Suprapubic skin (tissue), 4 donors: ENCODE measurements at regions not wholly inside any gene's neighbourhood (a gene's known extent, or its start where the extent isn't known, plus 50 kb on each side); places are given as distances from the start of the nearest gene placed in this dataset.

Experiments
- DNase-seq, 2 donors: peaks; one replicate each; pipeline ENCODE4 v3.0.0-alpha.2; 2019; ENCODE audit warnings: low spot score in 2 of 2
- H3K27ac ChIP-seq: fragments of 200-600 bp; sonication (generic); one replicate; pipeline ENCODE4 v1.5.1; 2019
- H3K27me3 ChIP-seq: fragments of 200-600 bp; sonication (generic); one replicate; pipeline ENCODE4 v1.5.1; 2019
- H3K36me3 ChIP-seq: fragments of 200-600 bp; sonication (generic); one replicate; pipeline ENCODE4 v1.5.1; 2019
- H3K4me1 ChIP-seq: fragments of 200-600 bp; sonication (generic); one replicate; pipeline ENCODE4 v1.5.1; 2019
- H3K4me3 ChIP-seq: fragments of 200-600 bp; sonication (generic); one replicate; pipeline ENCODE4 v1.5.1; 2019; ENCODE audit warnings: mild to moderate bottlenecking
- H3K9me3 ChIP-seq: fragments of 200-600 bp; sonication (generic); one replicate; pipeline ENCODE4 v1.5.1; 2019
- CTCF ChIP-seq, 2 donors: fragments of 200-600 bp in 1 of 2; fragments of 450-650 bp in 1 of 2; sonication (generic) in 1 of 2; IDR thresholded peaks; one replicate each; pipeline ENCODE4 v1.5.1; 2016 to 2019; ENCODE audit warnings: antibody characterized with exemption in 2 of 2, mild to moderate bottlenecking in 1 of 2, moderate library complexity in 1 of 2
- EP300 ChIP-seq: sonication (generic); formaldehyde crosslinking; IDR thresholded peaks from one replicate; pipeline ENCODE4 v1.6.1; 2017; ENCODE audit warnings: antibody characterized with exemption
- POLR2A ChIP-seq, 2 donors: fragments of 450-650 bp; IDR thresholded peaks; one replicate each; pipeline ENCODE4 v1.6.1; 2017; ENCODE audit warnings: antibody characterized with exemption in 2 of 2, mild to moderate bottlenecking in 2 of 2, moderate library complexity in 2 of 2
- POLR2AphosphoS5 ChIP-seq, 3 donors: sonication (generic); formaldehyde crosslinking; IDR thresholded peaks; one replicate each; pipeline ENCODE4 v1.6.1; 2017; ENCODE audit warnings: antibody characterized with exemption in 3 of 3
- WGBS: methylation state at CpG from one replicate; pipeline ENCODE4 v1.1.5; 2018; 5-methylcytosine and 5-hydroxymethylcytosine counted together

- 36% methylated on average over 16 of the region's 17 CpGs for WGBS
- H3K9me3 ChIP-seq, result no peaks in the 10 kb centered on the region
- no peaks in the 10 kb centered on the region for H3K36me3 ChIP-seq
- peaks cover 39% of the 10 kb centered on the region for H3K27me3 ChIP-seq
- TF ChIP-seq CTCF (IDR thresholded peaks at IDR 0.05) (peak; percentile 40 to 86), POLR2A (IDR thresholded peaks at IDR 0.05) (no peak), EP300 (no peak)
- no peaks in the 10 kb centered on the region for H3K4me1 ChIP-seq
- no peak for DNase-seq
- no peak overlapping the region for H3K27ac ChIP-seq
- no peak overlapping the region for H3K4me3 ChIP-seq
Observed at GRCh38 chr6:30411515-30412207, 66.7 kb downstream of the RPP21 start.

GRCh38 chr6:30418448-30418847 lies 70.9 kb upstream of the HLA-E start:
- no peak overlapping the region for H3K27ac ChIP-seq
- no peaks in the 10 kb centered on the region for H3K4me1 ChIP-seq
- H3K4me3 ChIP-seq, result no peak overlapping the region
- 79% methylated on average over 13 of the region's 13 CpGs for WGBS
- TF ChIP-seq EP300 (no peak), POLR2A (IDR thresholded peaks at IDR 0.05) (no peak), POLR2AphosphoS5 (IDR thresholded peaks at IDR 0.05) (no peak), CTCF (IDR thresholded peaks at IDR 0.05) (no peak)
- peaks cover 42% of the 10 kb centered on the region for H3K27me3 ChIP-seq
- peak in 1 of 2 donors; percentile 52 for DNase-seq
- H3K36me3 ChIP-seq, result no peaks in the 10 kb centered on the region
- H3K9me3 ChIP-seq, result no peaks in the 10 kb centered on the region

GRCh38 chr6:30424549-30424948 lies 64.8 kb upstream of the HLA-E start:
- Histone ChIP-seq H3K27ac (no peak overlapping the region), H3K9me3 (no peaks in the 10 kb centered on the region), H3K4me3 (no peak overlapping the region), H3K27me3 (peaks cover 57% of the 10 kb centered on the region), H3K4me1 (no peaks in the 10 kb centered on the region), H3K36me3 (no peaks in the 10 kb centered on the region)
- 76% methylated on average over 3 of the region's 3 CpGs for WGBS
- TF ChIP-seq EP300, result no peak
- no peak for TF ChIP-seq CTCF (IDR thresholded peaks at IDR 0.05)
- no peak for TF ChIP-seq POLR2A (IDR thresholded peaks at IDR 0.05)
- TF ChIP-seq POLR2AphosphoS5 (IDR thresholded peaks at IDR 0.05), result no peak
- no peak for DNase-seq
